ENCODE measurements at regions not wholly inside any gene's neighbourhood (a gene's known extent, or its start where the extent isn't known, plus 50 kb on each side); places are given as distances from the start of the nearest gene placed in this dataset.

- TF ChIP-seq CTCF (IDR thresholded peaks at IDR 0.05): no peak
- TF ChIP-seq POLR2A (IDR thresholded peaks at IDR 0.05): no peak
- TF ChIP-seq POLR2AphosphoS5 (IDR thresholded peaks at IDR 0.05): no peak
Measured at GRCh38 chr6:134634466-134634865, 315.4 kb downstream of the ALDH8A1 start.

Data from prostate gland (tissue), 2 donors.